GM21390 (cell line): ENCODE measurements at regions not wholly inside any gene's neighbourhood (a gene's known extent, or its start where the extent isn't known, plus 50 kb on each side); places are given as distances from the start of the nearest gene placed in this dataset.
"Not testable (repeated sequence)": the region's sequence is repeated elsewhere in the genome, so short reads cannot be mapped to it uniquely, and the experiment has no call there.

Source experiments
- ATAC-seq: cut with Tn5 transposase; IDR thresholded peaks from one replicate; pipeline ENCODE4 v1.9.1; 2021; ENCODE audit not compliant: unreplicated experiment

DNA sequence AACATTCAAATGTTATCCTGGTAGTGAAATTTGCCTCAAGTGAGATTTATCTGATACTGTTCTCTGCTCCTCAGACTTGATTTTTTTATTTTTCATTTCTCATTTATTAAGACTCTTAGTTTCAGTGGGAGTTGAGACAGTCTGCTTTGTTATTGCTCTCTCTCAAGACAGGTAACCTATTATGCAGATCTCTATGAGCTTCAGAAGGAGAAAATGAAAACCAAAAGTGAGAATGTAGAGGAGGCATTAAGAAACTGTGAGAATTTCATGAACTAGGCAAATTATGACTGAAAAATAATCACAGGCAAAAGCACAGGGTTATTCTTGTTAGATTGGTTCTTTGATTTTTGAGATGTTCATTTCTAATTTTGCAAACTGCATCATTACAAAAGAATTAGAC is 290.0 kb upstream of the CHORDC1 start:
- peak; percentile 87 for ATAC-seq

DNA sequence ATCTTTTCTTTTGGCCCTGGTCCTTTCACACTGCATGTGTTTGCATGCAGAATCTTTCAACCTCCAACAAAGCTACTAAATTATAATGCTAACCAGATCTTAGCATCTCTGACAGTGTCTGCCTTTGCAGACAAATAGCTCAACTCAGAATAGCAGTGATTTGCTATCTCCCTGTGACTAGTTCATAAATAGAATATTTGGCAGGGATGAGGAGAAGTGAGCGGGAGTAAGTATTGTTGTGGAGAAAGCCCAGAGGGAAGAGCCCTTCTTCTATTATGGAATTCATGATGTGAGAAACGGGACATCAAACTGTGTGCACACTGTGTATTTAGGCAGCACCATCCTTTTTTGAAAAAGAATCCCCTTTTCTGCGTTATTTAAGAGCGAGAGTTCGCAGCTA is 288.0 kb upstream of the CHORDC1 start:
- ATAC-seq = no peak

DNA sequence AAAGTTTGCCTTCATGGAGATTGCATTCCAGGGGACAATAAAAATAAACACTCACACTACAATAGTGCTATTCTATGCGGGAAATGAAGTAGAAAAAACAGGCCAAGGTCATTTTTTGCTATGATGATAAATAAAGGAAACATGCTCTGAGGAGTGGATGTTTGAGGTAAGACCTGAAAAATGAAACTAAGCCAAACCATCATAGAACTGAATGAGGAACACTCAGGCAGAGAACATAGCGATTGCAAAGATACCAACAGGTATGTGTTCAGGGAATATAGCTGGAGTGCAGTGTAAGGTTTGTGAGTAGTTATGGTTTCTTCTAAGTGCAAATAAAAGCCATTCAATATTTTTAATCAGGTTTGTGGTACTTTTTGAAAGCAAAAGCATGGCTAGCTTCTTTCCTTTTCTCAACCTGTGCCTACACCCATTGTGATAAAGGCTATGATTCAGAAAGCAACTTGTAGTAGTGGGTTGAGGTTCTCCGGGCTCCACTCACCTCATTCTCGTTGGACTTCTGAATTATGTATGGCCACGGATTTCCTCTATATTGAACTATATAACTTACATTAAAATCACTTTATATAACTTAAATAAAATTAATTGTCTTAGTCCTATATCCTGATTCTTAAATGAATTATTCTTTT is 278.2 kb upstream of the CHORDC1 start:
- ATAC-seq = no peak

DNA sequence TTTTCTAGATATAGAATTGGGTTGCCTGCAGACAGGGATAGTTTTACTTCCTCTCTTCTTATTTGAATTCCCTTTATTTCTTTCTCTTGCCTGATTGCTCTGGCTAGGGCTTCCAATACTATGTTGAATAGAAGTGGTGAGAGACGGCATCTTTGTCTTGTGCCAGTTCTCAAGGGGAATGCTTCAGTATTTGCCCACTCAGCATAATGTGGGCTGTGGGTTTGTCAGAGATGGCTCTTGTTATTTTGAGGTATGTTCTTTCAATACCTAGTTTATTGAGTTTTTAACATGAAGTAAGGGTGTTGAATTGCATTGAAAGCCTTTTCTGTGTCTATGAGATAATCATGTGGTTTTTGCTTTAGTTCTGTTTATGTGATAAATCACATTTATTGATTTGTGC is 273.9 kb upstream of the CHORDC1 start:
- ATAC-seq = no peak

DNA sequence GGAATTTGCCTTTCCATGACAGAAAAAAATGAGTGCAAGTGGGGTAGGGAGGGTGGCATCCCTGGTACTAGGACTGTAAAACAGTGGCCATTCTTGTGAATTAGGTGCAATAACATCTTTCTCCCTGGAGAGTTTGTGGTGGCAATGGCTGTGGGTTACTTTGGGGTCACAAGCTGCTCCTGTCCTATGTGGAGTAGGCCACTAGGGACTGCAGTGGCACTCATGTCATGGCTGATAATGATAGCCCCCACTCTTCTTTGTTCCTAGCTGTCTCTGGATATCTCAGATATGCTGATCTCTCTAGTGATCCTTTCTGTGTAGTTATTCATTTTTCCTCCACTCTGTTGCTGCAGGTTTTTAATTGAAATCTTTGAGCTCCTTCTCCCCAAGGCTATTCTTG is 270.5 kb upstream of the CHORDC1 start:
- no peak for ATAC-seq

DNA sequence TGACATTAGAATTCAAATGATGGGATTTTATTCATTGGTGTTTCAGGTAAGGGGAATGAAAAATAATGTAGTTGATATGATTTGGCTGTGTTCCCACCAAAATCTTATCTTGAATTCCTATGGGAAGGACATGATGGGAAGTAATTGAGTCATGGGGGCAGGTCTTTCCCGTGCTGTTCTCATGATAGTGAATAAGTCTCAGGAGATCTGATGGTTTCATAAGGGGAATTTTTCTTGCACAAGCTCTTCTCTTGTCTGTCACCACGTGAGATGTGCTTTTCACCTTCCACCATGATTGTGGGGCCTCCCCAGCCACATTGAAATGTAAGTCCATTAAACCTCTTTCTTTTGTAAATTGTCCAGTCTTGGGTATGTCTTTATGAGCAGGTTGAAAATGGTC is 268.6 kb upstream of the CHORDC1 start:
- no peak for ATAC-seq

DNA sequence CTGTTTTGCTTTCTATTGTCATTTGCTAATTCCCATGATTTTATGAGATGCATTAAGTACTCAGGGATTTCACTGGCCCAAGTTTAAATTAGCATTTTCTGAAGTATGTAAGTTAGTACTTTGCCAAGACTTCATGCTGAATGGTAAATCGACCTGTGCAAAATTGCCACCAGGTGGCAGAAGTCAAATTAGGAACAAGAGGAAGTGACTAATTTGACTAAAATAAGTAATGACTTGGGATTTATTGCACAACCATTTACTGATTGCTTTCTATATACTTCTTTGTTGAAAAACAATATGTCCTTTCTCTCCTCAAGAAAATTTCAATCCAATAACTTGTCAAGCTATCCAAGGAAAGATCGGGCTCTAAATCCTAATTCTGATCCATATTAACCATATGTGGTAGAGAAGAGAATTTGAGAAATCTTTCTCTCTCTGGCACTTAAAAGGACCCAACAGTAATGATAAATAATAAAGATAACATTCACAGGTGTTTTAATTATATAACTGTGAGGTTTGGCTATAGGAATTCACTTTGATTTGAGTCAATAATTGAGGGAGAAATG is 253.7 kb upstream of the CHORDC1 start:
- ATAC-seq = peak; percentile 66

DNA sequence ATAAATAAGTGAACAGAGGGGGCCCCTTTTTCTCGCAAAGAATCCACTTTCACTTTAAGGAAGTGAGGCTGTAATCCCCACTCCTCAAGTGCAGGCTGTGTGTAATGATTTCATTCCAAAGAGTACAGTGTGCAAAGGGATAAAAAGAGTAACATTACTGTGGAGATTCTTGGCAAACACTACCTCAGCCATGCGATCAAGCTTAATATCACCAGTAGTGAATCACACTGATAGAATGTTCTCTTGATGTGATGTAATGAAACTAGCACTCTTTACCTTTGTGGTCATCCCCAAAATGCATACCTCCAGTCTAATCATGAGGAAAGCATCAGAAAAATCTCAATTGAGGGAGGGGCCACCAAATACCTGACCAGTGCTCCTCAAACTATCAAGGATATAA is 246.1 kb upstream of the CHORDC1 start:
- no peak for ATAC-seq

DNA sequence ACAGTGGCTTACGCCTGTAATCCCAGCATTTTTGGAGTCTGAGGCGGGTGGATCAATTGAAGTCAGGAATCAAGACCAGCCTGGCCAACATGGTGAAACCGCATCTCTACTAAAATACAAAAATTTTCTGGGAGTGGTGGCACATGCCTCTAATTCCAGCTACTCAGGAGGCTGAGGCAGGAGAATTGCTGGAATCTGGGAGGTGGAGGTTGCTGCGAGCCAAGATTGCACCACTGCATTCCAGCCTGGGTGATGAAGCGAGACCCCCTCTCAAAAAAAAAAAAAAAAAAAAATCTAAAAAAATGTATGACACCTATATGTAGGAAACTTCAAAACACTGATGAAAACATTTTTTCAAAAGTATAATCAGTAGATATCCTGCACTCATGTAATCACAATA is 242.7 kb upstream of the CHORDC1 start:
- no peak for ATAC-seq

DNA sequence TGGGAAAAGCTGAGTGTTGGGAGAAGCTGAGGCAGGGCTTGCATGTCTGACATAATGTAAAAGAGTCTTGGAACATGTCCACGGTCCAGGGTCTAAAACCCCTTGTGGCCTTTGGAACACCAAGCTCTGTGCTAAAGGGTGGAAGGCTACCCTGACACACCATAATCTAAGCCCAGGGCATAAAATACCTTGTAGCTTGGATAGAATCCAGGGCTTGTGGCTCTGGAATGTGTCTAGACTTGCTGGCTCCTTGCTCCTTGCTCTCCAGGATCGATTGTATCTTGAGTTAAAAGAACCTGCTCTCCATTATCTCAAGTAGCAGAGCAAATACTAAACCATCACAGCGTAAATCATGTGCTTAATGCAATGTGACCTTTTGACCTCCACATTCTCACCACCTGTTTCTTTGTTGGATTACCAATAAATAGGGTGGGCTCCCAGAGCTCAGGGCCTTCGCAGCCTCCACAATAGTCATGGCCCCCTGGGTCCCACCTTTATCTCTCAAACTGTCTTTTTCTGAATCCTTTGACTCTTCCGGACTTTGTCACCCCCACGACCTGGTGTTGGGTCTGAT is 232.6 kb upstream of the CHORDC1 start:
- not testable (repeated sequence) for ATAC-seq

DNA sequence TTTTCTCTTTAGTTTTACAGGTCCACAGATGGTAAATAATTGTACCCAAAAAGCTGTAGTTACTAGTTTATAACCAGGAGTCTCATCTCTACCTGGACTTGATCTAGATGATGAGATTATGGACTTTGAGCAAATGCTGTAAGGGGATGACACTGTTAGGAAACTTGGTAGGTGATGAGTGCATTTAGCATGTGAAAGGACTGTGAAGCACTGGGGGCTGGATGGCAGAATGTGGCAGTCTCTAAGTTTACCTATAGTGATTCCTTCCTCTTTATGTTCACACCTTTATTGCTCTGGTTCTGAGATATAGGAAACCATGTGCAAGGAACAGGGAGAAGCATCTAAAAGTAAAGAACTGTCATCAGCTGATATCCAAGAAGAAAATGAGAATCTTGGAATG is 230.7 kb upstream of the CHORDC1 start:
- ATAC-seq = no peak

DNA sequence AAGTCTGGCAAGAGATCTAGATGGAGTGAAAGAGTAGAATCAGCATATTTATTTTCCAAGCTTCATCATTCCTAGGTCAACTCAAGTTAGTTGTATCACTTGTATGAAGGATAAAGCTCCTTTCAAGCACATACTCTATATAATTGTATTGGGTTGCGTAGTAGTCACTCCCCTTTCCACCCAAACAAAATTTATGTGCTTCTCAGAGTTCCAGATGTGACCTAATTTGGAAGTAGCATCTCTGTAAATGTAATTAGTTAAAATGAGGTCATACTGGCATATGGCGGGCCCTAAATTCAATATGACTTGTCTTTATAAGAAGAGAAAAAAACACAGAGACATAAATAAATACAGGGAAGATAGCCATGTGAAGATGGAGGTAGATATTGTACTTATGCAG is 226.8 kb upstream of the CHORDC1 start:
- no peak for ATAC-seq

DNA sequence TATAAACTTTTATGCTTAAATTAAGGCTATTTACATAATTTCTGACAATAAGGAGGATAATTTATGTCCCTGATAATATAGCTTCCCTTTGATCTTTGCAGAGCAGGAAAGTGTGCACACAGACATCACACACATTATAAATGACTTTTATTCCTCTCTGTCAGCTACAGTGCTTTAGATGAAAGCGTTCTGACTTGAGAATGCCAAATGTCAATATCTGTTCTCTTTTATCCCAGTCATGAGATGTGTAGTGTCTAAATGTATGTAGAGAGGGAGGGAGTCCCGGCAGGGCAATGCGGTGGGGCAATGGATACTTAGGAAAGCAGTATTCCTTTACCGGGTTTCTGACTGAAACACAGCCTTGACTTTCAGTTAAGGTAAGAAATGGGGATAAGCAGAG is 225.4 kb upstream of the CHORDC1 start:
- ATAC-seq = no peak

DNA sequence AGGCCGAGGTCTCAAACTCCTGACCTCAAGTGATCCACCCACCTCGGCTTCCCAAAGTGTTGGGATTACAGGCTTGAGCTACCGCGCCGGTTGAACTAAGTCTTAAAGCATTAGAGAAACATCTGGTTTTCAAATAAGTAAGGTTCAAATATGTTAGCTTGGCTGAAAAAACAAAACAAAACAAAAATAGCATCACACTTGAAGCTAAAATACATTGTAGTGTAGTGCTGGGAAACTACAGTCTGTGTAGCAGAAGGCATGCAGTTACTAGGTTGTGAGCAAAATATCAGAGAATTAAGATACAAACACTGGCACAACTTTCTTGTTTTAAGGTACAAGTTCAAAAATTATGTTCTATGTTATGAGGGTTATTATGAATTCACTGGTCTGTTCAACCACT is 224.8 kb upstream of the CHORDC1 start:
- no peak for ATAC-seq

DNA sequence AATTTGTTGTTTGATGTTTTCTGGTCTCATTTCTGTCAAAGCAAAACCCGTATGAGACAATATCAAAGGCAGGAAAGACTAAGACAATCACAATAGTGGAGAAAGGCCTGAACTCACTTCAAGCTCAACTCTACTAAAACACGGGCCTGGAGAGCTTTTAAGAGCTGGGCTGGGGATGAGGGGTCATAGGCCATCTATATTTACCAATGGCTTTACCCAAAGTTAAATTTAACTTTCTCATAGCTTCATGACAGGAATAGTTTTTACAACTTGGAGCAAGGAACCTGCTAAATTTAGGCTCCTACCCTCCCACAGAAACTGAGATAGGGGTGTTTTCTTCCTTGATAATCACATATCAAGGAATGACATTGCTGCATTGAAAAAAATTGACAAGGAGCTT is 223.4 kb upstream of the CHORDC1 start:
- ATAC-seq = no peak

DNA sequence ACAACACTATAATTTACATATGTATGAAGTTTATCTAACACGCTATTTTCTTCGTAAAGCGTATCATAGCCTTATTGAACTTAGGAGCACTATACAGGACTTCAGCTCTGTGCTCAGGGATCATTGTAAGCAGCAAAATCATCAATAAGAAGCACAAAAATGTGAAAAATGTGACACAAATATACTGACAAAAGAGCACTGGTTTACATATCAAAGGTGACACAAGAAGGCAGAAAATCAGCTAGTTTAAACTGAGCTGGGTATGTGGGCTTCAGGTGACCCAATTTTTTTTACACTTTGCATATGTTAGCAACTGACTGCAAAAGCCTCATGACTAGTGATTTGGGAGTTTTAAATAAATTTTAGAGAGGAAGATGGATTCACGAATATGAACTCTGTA is 215.2 kb upstream of the CHORDC1 start:
- no peak for ATAC-seq

DNA sequence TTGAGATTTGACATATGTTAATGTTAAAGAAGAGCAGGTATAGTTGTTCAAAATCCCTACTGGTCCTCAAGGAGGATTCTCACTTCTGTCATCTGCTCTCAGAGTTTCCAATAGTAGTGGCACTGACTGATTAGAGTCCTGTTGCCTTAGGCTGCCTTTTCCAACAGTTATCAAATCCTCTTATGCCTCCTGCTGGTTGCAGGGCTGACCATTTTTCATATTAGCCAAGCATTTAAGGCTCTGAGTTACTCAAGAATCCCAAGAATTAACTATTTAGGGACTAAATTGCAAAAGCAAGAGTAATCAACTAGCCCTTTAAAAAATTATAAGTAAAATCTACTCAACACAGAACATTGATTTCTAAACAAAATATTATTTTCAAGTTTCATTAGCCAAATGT is 212.0 kb upstream of the CHORDC1 start:
- no peak for ATAC-seq

DNA sequence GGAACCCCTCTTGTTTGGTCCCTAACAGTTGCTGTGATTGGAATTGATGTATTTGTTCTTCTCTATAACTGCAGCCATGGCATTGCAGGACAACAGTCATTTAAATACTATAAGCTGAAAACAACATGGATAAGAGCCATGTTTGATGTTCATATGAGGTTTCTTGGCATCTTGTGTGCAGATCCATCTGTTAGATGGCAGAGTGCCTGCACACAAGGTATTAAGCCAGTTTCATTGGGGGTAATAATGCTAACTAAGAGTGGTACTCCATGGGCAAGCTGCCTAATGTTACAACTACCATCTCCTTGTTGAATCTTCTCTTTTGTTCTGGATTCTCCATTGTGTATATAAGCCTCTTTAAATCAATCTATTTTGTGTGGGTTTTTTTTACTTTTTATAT is 206.0 kb upstream of the CHORDC1 start:
- no peak for ATAC-seq

DNA sequence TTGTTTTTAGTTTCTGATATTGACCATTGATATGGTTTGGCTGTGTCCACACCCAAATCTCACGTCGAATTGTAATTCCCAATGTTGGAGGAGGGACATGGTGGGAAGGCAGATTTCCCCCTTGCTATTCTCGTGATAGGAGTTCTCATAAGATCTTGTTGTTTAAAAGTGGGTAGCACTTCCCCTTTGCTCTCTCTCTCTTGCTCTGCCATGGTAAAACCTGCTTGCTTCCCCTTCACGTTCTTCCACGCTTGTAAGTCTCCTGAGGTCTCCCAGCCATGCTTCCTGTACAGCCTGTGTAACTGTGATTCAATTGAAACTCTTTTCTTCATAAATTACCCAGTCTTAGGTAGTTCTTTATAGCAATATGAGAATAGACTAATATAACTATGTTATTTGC is 203.6 kb upstream of the CHORDC1 start:
- no peak for ATAC-seq

DNA sequence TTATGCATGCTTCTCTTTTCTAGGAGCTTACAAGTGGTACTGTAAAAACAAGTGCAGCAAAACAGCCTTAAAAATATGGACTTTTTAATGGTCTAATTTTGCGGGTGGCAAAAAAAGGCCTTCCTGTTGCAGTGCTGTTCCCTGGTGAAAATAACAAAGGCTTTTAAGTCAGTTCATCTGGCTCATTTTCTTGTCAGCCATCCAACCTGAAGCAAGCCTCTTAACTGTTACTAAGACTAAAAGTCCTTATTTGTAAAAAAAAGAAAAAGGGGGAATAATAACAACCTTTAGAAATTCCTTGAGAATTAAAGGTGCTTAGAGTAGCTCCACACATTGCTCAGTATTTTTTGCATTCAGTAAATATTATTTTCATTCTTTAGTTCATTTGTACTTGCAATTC is 200.5 kb upstream of the CHORDC1 start:
- no peak for ATAC-seq

DNA sequence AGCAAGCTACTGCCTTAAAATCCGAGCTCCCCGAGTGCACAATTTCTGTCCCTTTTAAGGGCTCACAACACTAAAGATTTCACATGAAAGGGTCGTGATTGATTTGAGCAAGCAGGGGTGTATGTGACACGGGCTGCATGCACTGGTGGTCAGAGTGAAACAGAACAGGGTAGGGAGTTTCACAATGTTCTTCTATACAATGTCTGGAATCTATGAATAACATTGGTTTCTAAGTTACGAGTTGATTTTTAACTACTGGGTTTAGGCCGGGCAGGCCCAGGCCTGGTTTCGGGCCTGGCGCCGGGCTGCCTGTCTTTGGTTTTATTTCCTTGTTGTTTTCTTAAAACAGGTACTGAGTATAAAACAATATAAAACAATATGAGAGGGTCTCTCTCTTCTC is 199.9 kb upstream of the CHORDC1 start:
- ATAC-seq = not testable (repeated sequence)

DNA sequence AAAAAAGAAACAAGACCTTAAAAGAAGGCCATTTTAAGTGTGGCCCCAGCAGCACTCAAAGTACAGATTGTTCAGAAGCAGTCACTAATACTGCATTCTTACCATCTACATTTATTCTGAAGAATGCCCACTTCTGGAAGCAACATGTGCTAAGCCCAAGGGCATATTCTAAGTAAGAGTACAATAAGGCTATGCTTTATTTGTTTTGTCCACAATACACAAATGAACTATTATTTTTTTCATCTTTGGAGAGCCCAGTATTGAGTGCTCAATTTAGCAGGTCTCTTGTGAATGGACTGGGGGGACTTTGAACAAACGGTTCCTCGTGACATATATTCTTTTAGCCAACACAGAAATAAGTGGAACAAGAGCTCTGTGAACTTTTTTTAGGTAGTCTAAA is 191.4 kb upstream of the CHORDC1 start:
- ATAC-seq = no peak

DNA sequence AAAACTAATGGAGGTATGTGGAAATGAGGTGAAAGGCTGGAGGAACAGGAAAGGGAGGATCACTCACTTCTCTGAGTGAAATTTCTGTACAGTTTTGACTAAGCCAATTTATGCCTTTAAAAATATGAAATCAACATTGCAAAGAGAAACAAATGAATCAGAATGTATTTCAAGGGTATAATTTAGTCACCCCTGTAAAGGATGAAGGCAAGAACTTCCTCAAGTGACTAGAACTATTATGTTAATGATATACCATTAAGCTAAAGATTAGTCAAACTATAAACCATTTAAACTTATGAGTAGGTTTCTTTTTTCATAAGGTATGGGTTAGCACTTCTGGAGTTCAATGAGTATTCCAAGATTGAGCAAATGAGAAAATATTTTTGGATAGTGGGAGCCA is 184.5 kb upstream of the CHORDC1 start:
- ATAC-seq = no peak
